ENCODE measurements at regions not wholly inside any gene's neighbourhood (a gene's known extent, or its start where the extent isn't known, plus 50 kb on each side); places are given as distances from the start of the nearest gene placed in this dataset.

DNA sequence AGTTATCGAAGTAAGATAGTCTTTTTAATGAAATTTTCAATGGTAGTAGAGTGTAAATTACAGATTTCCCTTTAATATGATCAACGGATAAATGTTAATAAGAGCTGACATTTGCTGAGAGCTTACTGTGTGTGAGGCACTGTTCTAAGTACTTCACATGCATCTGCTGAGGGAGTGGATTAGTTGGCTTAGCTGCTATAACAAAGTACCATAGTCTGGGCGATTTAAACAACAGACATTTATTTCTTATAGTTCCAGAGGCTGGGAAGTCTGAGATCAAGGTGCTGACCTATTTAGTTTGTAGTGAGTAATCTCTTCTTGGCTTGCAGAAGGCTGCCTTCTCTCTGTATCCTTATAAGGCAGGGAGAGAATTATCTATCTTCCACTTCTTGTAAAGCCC lies 174.3 kb downstream of the CEP135 start:
- TF ChIP-seq ARNTL (CRISPR knock-in tag; IDR thresholded peaks at IDR 0.05; ENCODE audit: borderline replicate concordance, low read depth) (no peak), RARB (CRISPR knock-in tag; IDR thresholded peaks at IDR 0.05) (no peak), ZC3H10 (CRISPR knock-in tag; IDR thresholded peaks at IDR 0.05) (no peak), ZNF70 (CRISPR knock-in tag; IDR thresholded peaks at IDR 0.05) (no peak), BACH2 (CRISPR knock-in tag; IDR thresholded peaks at IDR 0.05; ENCODE audit: borderline replicate concordance) (no peak)
- TF ChIP-seq, protein P1, sequence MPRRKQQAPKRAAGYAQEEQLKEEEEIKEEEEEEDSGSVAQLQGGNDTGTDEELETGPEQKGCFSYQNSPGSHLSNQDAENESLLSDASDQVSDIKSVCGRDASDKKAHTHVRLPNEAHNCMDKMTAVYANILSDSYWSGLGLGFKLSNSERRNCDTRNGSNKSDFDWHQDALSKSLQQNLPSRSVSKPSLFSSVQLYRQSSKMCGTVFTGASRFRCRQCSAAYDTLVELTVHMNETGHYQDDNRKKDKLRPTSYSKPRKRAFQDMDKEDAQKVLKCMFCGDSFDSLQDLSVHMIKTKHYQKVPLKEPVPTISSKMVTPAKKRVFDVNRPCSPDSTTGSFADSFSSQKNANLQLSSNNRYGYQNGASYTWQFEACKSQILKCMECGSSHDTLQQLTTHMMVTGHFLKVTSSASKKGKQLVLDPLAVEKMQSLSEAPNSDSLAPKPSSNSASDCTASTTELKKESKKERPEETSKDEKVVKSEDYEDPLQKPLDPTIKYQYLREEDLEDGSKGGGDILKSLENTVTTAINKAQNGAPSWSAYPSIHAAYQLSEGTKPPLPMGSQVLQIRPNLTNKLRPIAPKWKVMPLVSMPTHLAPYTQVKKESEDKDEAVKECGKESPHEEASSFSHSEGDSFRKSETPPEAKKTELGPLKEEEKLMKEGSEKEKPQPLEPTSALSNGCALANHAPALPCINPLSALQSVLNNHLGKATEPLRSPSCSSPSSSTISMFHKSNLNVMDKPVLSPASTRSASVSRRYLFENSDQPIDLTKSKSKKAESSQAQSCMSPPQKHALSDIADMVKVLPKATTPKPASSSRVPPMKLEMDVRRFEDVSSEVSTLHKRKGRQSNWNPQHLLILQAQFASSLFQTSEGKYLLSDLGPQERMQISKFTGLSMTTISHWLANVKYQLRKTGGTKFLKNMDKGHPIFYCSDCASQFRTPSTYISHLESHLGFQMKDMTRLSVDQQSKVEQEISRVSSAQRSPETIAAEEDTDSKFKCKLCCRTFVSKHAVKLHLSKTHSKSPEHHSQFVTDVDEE (CRISPR knock-in tag; IDR thresholded peaks at IDR 0.05), result no peak
- TF ChIP-seq, protein P2, sequence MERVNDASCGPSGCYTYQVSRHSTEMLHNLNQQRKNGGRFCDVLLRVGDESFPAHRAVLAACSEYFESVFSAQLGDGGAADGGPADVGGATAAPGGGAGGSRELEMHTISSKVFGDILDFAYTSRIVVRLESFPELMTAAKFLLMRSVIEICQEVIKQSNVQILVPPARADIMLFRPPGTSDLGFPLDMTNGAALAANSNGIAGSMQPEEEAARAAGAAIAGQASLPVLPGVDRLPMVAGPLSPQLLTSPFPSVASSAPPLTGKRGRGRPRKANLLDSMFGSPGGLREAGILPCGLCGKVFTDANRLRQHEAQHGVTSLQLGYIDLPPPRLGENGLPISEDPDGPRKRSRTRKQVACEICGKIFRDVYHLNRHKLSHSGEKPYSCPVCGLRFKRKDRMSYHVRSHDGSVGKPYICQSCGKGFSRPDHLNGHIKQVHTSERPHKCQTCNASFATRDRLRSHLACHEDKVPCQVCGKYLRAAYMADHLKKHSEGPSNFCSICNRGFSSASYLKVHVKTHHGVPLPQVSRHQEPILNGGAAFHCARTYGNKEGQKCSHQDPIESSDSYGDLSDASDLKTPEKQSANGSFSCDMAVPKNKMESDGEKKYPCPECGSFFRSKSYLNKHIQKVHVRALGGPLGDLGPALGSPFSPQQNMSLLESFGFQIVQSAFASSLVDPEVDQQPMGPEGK (CRISPR knock-in tag; IDR thresholded peaks at IDR 0.05; ENCODE audit: borderline replicate concordance), result no peak
